ENCODE measurements at regions not wholly inside any gene's neighbourhood (a gene's known extent, or its start where the extent isn't known, plus 50 kb on each side); places are given as distances from the start of the nearest gene placed in this dataset.
"Not testable (repeated sequence)": the region's sequence is repeated elsewhere in the genome, so short reads cannot be mapped to it uniquely, and the experiment has no call there.

DNA sequence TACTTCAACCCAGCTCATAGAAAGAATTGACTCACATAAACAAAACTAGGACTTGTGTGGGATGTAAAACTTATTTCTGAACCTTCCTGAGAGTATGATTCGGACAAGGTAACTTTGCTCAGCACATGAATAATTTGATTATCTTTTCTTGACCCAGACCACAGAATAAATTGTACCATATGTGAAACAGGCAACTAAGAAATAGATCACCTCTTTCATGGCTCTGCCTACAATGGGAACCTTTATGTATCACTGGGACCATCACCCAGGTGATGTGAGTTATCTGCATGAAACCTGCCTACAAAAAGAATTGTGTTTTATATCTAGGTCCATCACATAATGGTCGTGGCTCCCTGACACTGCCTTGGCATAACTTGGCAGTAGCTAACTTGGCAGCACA is 1124.1 kb upstream of the AMELY start:
- Mint-ChIP-seq H3K27me3 (no peaks in the 10 kb centered on the region), H3K4me1 (no peaks in the 10 kb centered on the region), H3K36me3 (no peaks in the 10 kb centered on the region), H3K27ac (no peak overlapping the region), H3K4me3 (no peak overlapping the region), H3K9me3 (no peaks in the 10 kb centered on the region)
- no peaks in the 10 kb centered on the region for H3K4me1 ChIP-seq (ENCODE audit: insufficient read depth, low read length)
- intact Hi-C loops (cut with micrococcal nuclease), result no loop called here
- no peaks in the 10 kb centered on the region for H3K9me3 ChIP-seq (ENCODE audit: control insufficient read depth in 1 of 2, low read length in 2 of 2)
- H3K27me3 ChIP-seq (ENCODE audit: insufficient read depth, low read length), result no peaks in the 10 kb centered on the region
- H3K27ac ChIP-seq (ENCODE audit: low read depth, low read length), result no peak overlapping the region
- ChIA-PET POLR2A (ENCODE audit: partially characterized antibody) (no interaction called here), CTCF (ENCODE audit: partially characterized antibody) (no interaction called here)
- H3K36me3 ChIP-seq (ENCODE audit: insufficient read depth, low read length), result no peaks in the 10 kb centered on the region
- no peak for DNase-seq
- no peak overlapping the region for H3K4me3 ChIP-seq (ENCODE audit: low read length in 2 of 2)

DNA sequence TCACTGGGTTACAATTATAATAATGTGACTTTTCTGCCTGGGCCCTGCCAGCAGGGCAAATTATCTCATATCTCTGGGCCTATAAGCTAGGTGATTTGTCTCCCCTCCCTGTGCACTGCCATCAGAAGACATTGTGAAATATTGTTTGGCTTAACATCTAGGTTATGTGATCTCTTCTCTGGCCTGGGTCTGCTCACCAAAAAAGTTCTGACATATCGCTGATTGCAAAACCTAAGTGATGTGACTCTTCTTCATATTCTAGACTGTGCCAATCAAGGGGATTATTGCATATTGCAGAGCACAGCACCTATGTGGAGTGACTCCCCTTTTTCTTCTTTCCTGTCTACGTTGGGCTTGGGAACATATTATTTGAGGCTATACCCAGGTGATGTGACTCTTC is 1123.1 kb upstream of the AMELY start:
- DNase-seq, result no peak
- Mint-ChIP-seq H3K27ac (no peak overlapping the region), H3K9me3 (no peaks in the 10 kb centered on the region), H3K4me3 (no peak overlapping the region), H3K4me1 (no peaks in the 10 kb centered on the region), H3K27me3 (no peaks in the 10 kb centered on the region), H3K36me3 (no peaks in the 10 kb centered on the region)
- ChIA-PET CTCF (ENCODE audit: partially characterized antibody) (no interaction called here), POLR2A (ENCODE audit: partially characterized antibody) (no interaction called here)
- Histone ChIP-seq H3K4me1 (ENCODE audit: insufficient read depth, low read length) (no peaks in the 10 kb centered on the region), H3K27ac (ENCODE audit: low read depth, low read length) (no peak overlapping the region), H3K36me3 (ENCODE audit: insufficient read depth, low read length) (no peaks in the 10 kb centered on the region), H3K4me3 (ENCODE audit: low read length in 2 of 2) (no peak overlapping the region), H3K9me3 (ENCODE audit: control insufficient read depth in 1 of 2, low read length in 2 of 2) (no peaks in the 10 kb centered on the region), H3K27me3 (ENCODE audit: insufficient read depth, low read length) (no peaks in the 10 kb centered on the region)
- intact Hi-C loops (cut with micrococcal nuclease), result no loop called here

- Mint-ChIP-seq H3K27ac (no peak overlapping the region), H3K27me3 (no peaks in the 10 kb centered on the region), H3K4me3 (no peak overlapping the region), H3K36me3 (no peaks in the 10 kb centered on the region), H3K9me3 (no peaks in the 10 kb centered on the region), H3K4me1 (no peaks in the 10 kb centered on the region)
- intact Hi-C loops (cut with micrococcal nuclease), result no loop called here
- Histone ChIP-seq H3K4me1 (ENCODE audit: insufficient read depth, low read length) (no peaks in the 10 kb centered on the region), H3K27me3 (ENCODE audit: insufficient read depth, low read length) (no peaks in the 10 kb centered on the region), H3K9me3 (ENCODE audit: control insufficient read depth in 1 of 2, low read length in 2 of 2) (no peaks in the 10 kb centered on the region), H3K36me3 (ENCODE audit: insufficient read depth, low read length) (no peaks in the 10 kb centered on the region), H3K27ac (ENCODE audit: low read depth, low read length) (no peak overlapping the region), H3K4me3 (ENCODE audit: low read length in 2 of 2) (no peak overlapping the region)
- DNase-seq, result no peak
- ChIA-PET POLR2A (ENCODE audit: partially characterized antibody) (no interaction called here), CTCF (ENCODE audit: partially characterized antibody) (no interaction called here)
These were observed 1121.6 kb upstream of the AMELY start for GRCh38 chrY:8033200-8033599.

DNA sequence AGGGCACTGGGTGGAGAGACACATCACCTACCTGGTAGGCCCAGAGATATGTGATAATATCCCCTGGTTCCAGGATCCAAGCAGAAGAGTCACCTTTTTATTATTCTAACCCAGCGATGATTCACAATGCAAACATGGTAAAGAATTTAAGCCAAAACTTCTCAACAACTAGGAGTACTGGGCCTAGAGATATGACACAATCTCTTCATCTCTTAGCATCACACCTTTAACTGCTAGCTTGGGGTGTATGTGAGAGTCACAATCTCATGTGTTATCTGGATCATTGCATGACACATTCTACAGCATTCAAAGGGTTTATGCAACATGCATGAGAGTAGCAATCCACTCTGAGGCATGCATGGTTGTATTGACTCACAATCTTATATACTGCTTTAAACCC is 1109.0 kb upstream of the AMELY start:
- no peaks in the 10 kb centered on the region for H3K36me3 Mint-ChIP-seq
- Histone ChIP-seq H3K36me3 (ENCODE audit: insufficient read depth, low read length) (no peaks in the 10 kb centered on the region), H3K27me3 (ENCODE audit: insufficient read depth, low read length) (no peaks in the 10 kb centered on the region), H3K27ac (ENCODE audit: low read depth, low read length) (no peak overlapping the region), H3K4me3 (ENCODE audit: low read length in 2 of 2) (no peak overlapping the region), H3K4me1 (ENCODE audit: insufficient read depth, low read length) (no peaks in the 10 kb centered on the region), H3K9me3 (ENCODE audit: control insufficient read depth in 1 of 2, low read length in 2 of 2) (no peaks in the 10 kb centered on the region)
- no peaks in the 10 kb centered on the region for H3K9me3 Mint-ChIP-seq
- DNase-seq, result no peak
- no peak overlapping the region for H3K27ac Mint-ChIP-seq
- no peak overlapping the region for H3K4me3 Mint-ChIP-seq
- ChIA-PET POLR2A (ENCODE audit: partially characterized antibody) (no interaction called here), CTCF (ENCODE audit: partially characterized antibody) (no interaction called here)
- intact Hi-C loops (cut with micrococcal nuclease), result no loop called here
- H3K4me1 Mint-ChIP-seq, result no peaks in the 10 kb centered on the region
- H3K27me3 Mint-ChIP-seq, result no peaks in the 10 kb centered on the region

- H3K9me3 ChIP-seq (ENCODE audit: control insufficient read depth in 1 of 2, low read length in 2 of 2), result no peaks in the 10 kb centered on the region
- ChIA-PET POLR2A (ENCODE audit: partially characterized antibody) (no interaction called here), CTCF (ENCODE audit: partially characterized antibody) (no interaction called here)
- Mint-ChIP-seq H3K27ac (no peak overlapping the region), H3K4me3 (no peak overlapping the region), H3K27me3 (no peaks in the 10 kb centered on the region), H3K4me1 (no peaks in the 10 kb centered on the region), H3K36me3 (no peaks in the 10 kb centered on the region), H3K9me3 (no peaks in the 10 kb centered on the region)
- H3K36me3 ChIP-seq (ENCODE audit: insufficient read depth, low read length), result no peaks in the 10 kb centered on the region
- H3K4me3 ChIP-seq (ENCODE audit: low read length in 2 of 2), result no peak overlapping the region
- no peak for DNase-seq
- no peaks in the 10 kb centered on the region for H3K27me3 ChIP-seq (ENCODE audit: insufficient read depth, low read length)
- H3K27ac ChIP-seq (ENCODE audit: low read depth, low read length), result no peak overlapping the region
- intact Hi-C loops (cut with micrococcal nuclease), result no loop called here
- no peaks in the 10 kb centered on the region for H3K4me1 ChIP-seq (ENCODE audit: insufficient read depth, low read length)
These were observed 1100.0 kb upstream of the AMELY start for GRCh38 chrY:8011515-8011914.

GRCh38 chrY:8004196-8004595 is 1092.6 kb upstream of the AMELY start:
- Mint-ChIP-seq H3K4me1 (no peaks in the 10 kb centered on the region), H3K27ac (no peak overlapping the region), H3K36me3 (no peaks in the 10 kb centered on the region), H3K27me3 (no peaks in the 10 kb centered on the region), H3K9me3 (no peaks in the 10 kb centered on the region), H3K4me3 (no peak overlapping the region)
- DNase-seq, result no peak
- Histone ChIP-seq H3K4me1 (ENCODE audit: insufficient read depth, low read length) (no peaks in the 10 kb centered on the region), H3K27me3 (ENCODE audit: insufficient read depth, low read length) (no peaks in the 10 kb centered on the region), H3K36me3 (ENCODE audit: insufficient read depth, low read length) (no peaks in the 10 kb centered on the region), H3K27ac (ENCODE audit: low read depth, low read length) (no peak overlapping the region), H3K4me3 (ENCODE audit: low read length in 2 of 2) (no peak overlapping the region), H3K9me3 (ENCODE audit: control insufficient read depth in 1 of 2, low read length in 2 of 2) (no peaks in the 10 kb centered on the region)
- intact Hi-C loops (cut with micrococcal nuclease), result no loop called here
- ChIA-PET CTCF (ENCODE audit: partially characterized antibody) (no interaction called here), POLR2A (ENCODE audit: partially characterized antibody) (no interaction called here)

DNA sequence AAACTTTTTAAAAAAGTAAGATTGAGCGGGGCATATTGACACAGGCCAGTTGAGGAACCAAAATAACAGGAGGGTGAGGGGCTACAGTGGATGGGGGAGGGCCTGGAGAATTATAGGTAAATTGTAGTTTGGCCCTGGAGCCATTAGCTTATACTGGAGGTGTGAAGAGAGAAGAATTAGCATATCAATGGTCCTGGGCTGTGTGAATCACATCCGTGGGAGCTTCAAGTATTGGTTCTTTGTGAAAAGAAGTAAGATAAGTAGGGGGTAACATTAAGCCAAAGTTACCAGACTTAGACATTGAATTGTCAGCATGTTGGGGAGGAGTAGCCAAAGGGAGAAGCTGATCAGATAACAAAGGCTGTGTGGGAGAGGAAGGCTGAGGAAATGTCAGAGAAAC is 1085.2 kb upstream of the AMELY start:
- Histone ChIP-seq H3K4me3 (ENCODE audit: low read length in 2 of 2) (no peak overlapping the region), H3K36me3 (ENCODE audit: insufficient read depth, low read length) (no peaks in the 10 kb centered on the region), H3K9me3 (ENCODE audit: control insufficient read depth in 1 of 2, low read length in 2 of 2) (no peaks in the 10 kb centered on the region), H3K27me3 (ENCODE audit: insufficient read depth, low read length) (no peaks in the 10 kb centered on the region), H3K27ac (ENCODE audit: low read depth, low read length) (no peak overlapping the region), H3K4me1 (ENCODE audit: insufficient read depth, low read length) (no peaks in the 10 kb centered on the region)
- H3K36me3 Mint-ChIP-seq, result no peaks in the 10 kb centered on the region
- no peak for DNase-seq
- H3K4me3 Mint-ChIP-seq, result no peak overlapping the region
- no peak overlapping the region for H3K27ac Mint-ChIP-seq
- H3K27me3 Mint-ChIP-seq, result no peaks in the 10 kb centered on the region
- H3K4me1 Mint-ChIP-seq, result no peaks in the 10 kb centered on the region
- intact Hi-C loops (cut with micrococcal nuclease), result no loop called here
- no peaks in the 10 kb centered on the region for H3K9me3 Mint-ChIP-seq
- ChIA-PET CTCF (ENCODE audit: partially characterized antibody) (no interaction called here), POLR2A (ENCODE audit: partially characterized antibody) (no interaction called here)

DNA sequence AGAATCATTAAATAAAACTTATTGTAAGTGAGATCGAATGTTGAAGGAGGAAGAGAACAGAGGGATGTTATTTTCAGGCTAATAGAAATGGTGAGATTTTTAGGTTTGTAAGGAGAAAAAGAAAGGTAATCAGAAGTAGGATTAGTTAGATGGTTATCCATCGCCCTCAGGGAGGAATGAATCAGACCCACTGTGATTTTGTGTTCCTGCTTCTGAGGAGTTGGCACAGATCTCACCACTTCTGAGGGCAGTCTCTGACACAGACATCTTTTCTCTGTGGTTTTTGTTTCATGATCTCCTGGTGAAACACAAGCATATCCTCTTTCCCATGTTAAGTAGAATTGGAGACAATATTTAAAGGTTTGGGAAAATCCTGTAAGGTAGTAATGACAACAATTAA is 1083.2 kb upstream of the AMELY start:
- POLR2A ChIA-PET (ENCODE audit: partially characterized antibody); DNase-seq; intact Hi-C loops (cut with micrococcal nuclease); CTCF ChIA-PET (ENCODE audit: partially characterized antibody); H3K27ac ChIP-seq (ENCODE audit: low read depth, low read length); H3K9me3 Mint-ChIP-seq; H3K27me3 Mint-ChIP-seq; H3K4me3 Mint-ChIP-seq; H3K27ac Mint-ChIP-seq; H3K36me3 ChIP-seq (ENCODE audit: insufficient read depth, low read length); H3K4me1 ChIP-seq (ENCODE audit: insufficient read depth, low read length); H3K4me1 Mint-ChIP-seq; H3K36me3 Mint-ChIP-seq; H3K9me3 ChIP-seq (ENCODE audit: control insufficient read depth in 1 of 2, low read length in 2 of 2); H3K4me3 ChIP-seq (ENCODE audit: low read length in 2 of 2); H3K27me3 ChIP-seq (ENCODE audit: insufficient read depth, low read length): not testable (repeated sequence)
